GM21515 (cell line): ENCODE measurements at regions not wholly inside any gene's neighbourhood (a gene's known extent, or its start where the extent isn't known, plus 50 kb on each side); places are given as distances from the start of the nearest gene placed in this dataset.
"Not testable (repeated sequence)": the region's sequence is repeated elsewhere in the genome, so short reads cannot be mapped to it uniquely, and the experiment has no call there.

ENCODE experiments used
- ATAC-seq: cut with Tn5 transposase; IDR thresholded peaks from one replicate; pipeline ENCODE4 v1.9.1; 2021; ENCODE audit not compliant: unreplicated experiment

DNA sequence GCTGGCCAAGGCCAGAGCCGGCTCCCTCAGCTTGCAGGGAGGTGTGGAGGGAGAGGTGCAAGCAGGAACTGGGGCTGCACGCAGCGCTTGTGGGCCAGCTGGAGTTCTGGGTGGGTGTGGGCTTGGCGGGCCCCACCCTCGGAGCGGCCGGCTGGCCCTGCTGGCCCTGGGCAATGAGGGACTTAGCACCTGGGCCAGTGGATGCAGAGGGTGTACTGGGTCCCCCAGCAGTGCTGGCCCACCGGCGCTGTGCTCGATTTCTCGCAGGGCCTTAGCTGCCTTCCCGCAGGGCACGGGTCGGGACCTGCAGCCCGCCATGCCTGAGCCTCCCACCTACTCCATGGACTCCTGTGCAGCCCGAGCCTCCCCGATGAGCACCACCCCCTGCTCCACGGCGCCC, 115.6 kb upstream of the MARK1 start:
- ATAC-seq = not testable (repeated sequence)

DNA sequence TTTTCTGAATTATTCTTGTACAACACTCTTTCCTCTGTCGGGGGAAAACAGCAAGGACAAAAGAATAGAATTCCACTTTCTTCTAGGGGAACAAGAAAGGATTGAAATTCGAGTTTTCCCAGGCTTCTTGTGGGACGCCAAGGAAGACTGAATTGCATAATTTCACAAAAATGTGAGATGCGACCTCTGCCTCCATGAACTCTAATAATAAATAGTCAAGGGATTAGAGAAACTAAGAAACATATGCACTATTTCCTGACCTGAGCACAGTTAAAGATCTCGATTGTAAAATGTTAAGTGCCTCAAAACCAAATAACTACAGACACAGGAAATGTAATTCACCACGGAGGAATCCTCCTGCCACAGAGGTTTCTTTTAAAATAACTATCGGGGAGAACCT, 117.3 kb upstream of the MARK1 start:
- no peak for ATAC-seq

DNA sequence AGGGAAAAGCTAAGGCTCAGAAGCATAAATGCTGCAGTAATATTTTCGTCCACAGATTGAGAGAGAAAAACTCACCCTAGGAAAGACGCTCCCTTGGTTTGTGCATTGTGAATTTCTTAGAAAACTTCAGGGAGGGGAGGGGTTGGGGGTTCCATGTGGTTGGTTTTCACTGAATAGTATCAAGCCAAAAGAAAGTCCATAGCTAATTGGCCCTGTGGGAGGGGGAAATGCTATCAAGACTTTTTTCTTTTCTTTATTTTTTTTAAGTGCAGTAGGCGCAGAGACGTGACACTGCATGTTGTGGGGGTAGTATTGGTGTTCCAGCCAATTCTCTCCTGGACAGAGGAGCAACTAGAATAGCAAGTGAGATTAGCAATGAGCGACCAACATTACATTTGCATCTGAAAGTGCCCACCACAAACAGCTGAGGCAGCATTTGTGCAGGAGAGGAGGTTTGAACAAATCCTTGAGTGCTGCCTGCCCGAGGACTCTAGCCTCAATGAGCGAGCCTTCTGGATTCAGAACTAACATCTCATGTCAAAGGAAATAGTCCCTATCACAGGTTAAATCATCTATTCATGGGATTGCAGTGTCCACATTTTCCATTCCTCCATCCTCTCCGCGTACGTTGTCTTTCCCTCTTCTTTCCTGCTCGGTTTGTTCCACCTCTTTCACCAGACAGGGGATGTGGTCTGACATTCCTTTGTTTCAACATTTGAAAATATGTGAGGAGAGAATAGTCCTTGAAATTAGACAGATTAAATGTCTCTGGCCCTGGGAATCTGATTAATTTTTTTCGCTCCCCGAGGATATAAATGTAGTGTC, 118.0 kb upstream of the MARK1 start:
- ATAC-seq = no peak

DNA sequence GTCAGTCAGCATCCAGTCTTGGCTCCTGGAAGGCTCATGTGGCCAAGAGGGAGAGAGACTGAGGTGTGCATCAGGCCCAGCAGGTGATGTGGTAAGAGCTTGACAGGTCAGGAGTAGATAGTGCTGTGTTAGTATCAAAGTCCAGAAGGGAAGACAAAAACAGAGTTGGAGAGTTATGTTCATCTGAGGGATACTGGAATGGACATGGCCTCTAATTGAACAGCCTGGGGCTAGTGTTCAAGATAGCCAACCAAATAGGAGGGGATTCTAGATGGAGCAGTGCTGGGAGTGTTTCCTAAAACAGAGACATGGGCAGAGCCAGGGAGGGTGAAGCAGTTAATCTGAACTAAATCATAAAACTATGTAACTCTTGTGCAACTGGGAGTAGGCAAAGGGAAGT, 120.7 kb upstream of the MARK1 start:
- ATAC-seq = no peak

DNA sequence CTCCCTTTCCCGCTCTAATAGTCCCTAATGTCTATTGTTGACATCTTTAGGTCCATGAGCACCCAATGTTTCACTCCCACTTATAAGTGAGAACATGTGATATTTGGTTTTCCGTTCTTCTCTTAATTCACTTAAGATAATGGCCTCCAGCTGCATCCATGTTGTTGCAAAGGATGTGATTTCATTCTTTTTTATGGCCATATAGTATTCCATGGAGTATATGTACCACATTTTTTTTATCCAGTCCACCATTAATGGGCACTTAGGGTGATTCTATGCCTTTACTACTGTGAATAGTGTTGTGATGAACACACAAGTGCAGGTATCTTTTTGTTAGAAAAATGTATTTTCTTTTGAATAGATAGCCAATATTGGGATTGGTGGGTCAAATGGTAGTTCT, 126.0 kb upstream of the RAB3GAP2 start:
- ATAC-seq = no peak

DNA sequence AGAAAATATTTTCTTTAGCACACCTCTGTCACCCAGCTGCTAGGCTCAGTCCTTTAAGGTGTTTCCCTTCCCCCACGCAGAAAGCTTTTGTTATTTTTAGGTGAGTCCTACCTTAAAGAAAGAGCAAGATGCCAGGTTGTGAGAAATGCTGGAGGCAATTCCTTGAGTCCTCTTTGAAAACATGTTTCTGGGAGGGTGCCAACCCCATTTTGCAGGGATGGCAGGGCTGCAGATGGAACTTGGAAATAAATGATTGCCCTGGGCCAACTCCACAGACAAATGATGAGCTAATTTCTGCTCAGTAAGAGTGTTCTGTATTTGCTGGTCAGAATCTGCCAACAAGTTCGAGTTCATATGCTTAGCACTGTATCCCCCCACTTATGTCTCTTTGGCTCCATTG, 119.2 kb upstream of the RAB3GAP2 start:
- no peak for ATAC-seq

DNA sequence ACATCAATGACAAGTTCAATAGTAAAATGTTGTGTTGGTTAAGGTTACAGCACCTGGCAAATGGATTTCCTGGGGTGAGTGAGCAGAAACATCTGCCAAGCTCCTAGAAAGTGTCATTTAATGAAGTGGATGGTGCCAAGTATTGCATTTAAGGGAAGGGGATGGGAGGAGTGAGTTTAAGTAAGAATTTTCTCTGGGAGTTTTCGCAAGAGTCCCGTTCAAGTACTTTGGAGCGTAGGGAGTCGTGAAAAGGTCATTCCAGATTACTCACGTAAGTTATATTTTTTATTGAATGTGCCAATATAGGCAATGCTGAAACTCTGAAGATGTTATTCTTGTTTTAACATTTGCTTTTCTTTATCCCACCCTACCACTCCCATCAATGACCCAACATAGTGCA, 117.4 kb upstream of the RAB3GAP2 start:
- no peak for ATAC-seq

DNA sequence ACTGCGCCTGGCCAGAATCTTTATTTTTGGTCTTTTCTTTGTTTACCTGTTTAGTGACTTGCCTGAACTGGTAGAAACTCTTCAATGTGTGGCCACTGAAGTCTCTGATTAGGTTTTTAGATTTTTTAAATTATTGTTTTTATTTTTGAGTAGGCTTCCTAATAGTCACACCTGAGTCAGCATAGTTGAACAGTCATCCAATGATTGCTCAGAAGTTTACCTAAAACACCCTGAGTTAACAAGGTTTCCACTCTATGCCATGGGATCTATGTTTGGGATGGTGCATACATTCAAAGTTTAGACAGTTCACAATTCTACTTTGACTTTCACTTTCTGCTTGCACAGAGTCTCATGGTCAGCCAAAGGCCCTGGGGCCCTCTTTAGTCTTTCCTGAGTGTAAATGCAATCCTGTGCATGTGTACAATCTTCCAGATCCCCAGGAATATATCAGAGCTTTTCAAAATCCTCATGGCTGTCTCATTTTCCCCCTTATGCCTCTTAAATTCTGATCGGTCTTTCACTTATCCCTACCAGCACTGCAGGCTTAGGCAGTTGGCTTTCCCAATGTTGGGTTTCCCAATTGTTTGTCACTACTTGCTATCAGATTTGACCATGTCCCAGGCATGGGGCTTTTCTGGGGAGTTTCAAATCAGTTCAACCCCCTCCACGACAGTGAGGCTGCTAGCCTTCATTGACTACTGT, 114.4 kb upstream of the RAB3GAP2 start:
- ATAC-seq = no peak

DNA sequence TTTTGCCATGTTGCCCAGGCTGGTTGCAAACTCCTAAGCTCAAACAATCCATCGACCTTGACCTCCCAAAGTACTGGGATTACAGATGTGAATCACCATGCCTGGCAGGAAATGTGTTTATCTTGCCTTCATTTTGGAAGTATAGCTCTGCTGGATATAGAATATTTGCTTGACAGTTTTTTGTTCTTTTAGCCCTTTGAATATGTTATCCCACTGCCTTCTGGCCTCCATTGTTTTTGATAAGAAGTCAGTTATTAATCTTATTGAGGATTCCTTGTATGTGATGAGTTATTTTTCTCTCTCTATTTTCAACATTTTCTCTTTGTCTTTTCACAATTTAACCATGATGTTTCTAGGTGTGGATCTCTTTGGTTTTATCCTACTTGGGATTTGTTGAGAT, 112.9 kb upstream of the RAB3GAP2 start:
- no peak for ATAC-seq

DNA sequence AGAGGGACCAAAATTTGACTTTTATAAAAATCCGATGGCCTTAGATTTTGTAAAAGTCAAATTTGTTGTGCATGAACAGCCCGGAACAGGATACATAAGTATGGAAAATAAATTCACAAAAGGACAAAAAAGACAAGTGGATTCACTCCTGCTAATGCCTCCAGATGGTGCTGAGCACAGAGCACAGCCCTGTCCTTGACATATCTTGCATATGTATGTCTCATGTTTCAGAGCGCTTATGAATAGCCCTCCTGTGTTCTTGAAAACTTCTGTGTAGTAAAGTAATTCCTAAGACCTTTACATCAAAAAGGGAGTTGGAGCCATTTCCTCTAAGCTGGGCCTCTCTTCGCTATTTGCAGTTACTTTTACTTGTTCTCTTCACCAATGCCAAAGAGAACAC, 110.7 kb upstream of the RAB3GAP2 start:
- no peak for ATAC-seq

DNA sequence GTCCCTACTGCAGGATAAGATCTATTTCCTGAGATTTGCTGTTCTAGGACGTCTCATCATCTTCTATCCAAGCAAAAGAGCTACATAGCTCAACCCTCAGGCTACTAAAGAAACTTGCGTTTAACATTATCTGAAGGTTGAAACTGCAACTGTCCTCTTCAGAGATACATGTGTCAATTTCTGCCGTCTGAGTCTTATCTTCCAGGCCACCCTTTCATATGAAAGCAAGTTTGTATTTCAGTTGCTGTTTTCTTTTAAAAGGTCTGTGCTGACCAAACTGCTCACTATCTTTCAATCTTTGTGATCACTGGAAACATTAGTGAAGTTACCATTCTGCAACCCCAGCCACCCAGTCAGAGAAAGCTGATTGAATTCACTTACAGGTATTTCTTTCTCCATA, 108.6 kb upstream of the RAB3GAP2 start:
- ATAC-seq = peak; percentile 62

DNA sequence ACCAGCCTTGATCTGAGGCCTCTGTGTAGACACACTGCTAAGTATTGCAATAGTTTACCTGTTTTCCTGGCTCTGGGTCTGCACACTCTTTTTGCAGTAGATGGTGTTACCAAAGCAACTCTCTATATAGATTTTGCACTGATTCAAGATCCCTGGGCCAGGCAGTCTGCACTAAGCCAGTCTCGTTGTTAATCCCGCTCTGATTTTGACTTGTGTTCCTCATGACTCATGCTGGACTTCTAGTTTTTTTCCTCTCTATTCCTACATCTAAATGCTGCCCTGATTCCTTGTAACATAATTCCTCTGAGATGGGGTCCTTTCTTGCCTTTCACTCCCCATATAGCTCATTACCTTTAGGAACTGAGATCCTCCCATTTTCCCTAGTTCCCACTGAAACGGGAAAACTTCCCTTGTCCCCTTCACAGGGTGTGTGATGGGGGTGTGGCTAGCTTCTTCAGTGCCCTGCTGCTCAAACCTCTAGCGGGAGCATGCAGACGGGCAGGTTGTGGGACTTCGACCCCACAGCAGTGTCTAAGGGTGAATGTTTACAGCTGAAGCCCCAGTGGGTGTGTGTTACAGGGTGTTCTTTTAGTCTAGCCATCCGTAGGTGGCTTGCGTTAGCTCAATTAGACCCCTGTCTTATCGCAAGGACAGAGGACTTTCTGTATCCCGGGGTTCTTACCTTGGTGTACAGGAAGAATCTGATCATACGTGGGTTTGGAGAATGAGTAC, 106.5 kb upstream of the RAB3GAP2 start:
- ATAC-seq = no peak

DNA sequence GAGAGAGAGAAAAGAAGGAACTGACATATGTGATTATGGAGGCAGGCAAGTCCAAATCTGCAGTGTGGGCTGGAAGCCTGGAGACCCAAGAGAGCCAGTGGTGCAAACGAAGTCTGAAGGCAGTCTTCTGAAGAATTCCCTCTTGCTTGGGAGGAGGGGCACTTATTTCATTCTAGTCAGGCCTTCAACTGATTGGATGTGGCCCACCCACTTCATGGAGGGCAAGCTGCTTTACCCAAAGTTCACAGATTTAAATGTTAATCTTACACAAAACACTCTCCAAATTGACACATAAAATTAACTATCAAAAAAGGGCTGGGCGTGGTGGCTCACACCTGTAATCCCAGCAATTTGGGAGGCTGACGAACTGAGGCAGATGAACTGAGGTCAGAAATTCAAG, 103.5 kb upstream of the RAB3GAP2 start:
- no peak for ATAC-seq

DNA sequence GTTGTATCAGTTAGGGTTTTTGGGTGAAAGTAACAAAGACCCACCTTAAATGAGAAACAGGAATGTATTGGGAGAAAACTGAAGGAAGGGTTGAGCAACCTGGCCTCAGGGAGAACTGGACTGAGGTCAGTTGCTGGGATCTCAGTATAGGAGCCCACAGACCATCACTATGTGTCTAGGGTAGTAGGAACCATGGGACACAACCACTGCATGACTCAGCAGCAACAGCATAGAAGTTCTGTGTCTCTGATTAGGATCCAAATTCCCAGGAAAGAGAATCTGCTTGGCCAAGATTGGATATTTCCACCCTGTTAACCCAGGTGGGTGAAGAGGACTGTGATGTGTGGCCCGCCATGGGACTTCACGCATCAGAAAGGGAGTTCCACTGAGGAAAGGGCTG, 102.2 kb upstream of the RAB3GAP2 start:
- ATAC-seq = no peak

DNA sequence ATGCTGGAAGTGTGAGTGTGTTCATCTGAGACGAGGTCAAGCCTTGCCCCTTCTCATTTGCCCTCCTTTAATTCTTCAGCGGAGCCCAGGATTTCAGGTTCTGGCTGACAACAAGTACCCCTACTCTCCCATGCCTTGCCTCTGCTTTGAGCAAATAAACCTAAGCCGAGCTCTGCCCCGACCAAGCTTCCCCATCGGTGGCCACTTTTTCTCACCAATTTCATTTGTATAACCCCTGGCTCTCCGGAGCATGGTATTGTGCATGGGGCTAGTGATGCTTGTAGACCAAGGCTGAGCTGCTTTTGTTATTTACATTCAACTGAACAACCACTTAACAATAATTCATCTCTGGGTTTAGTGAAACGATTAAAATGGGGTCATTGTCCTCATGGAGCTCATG, 100.2 kb upstream of the RAB3GAP2 start:
- no peak for ATAC-seq

DNA sequence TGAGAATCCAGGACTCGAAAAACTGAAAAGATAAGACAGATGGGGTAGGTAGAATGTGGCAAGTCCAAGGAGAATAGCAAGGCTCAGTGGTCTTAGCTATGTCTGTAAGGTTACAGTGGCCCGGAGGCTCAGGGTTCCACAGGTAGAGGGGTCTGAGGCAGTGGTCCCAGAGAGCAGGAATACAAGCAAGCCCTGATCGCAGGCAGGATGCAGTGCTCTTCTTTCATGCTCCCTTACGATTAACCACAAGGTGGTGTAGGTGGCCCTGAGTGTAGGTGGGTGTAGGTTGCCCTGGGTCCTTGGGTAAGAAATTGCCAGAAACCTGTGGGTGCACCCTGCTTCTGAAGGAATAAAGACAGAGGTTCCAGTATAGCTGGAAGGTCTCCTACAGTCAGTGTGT, 99.1 kb upstream of the RAB3GAP2 start:
- no peak for ATAC-seq

DNA sequence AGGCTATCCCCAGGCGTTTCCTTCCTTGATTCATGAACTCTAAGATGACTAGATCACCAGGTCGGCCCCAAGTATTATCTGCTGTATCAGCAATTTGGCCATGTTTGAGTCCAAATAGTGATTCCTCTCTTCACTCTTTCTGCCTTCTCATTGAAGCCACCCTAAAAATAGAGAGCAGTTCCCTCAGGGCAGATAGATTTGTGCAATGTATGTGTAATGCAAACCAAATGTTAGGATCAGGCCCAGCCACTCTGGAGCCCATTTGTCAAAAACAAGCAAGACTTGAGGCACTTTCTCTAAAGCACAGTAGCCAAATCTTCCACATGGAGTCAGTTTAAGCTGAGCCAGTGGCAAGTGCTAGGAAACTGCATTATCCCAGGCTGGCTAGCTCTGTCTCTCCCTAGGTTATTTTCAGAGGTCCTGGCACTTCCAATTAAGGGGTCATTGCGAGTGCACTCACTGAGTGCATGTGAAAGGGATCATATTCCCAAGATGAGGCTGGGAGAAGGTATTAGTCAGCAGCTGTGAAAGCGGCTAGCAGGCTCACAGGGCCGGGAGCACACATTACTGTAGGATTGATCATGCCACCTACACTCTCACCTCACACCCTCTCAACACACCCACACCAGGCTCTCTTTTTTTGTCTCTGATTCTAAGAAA, 97.9 kb upstream of the RAB3GAP2 start:
- ATAC-seq = no peak

DNA sequence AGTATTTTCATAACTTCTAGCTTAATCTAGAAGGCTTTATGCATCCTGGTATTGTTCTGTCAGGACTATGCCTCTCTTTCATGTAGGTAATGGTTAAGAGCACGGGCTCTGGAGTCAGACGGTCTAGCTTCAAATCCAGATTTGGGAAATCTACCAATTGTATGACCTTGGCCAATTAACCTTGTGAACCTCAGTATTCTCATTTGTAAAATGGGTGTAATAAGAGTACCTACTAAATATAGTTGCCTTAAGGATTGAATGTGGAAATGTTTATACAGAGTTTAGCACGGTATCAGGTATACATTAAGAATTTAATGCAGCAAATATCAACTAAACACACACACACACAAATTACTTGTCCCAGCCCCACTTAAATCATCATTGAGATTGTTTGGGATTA, 97.3 kb upstream of the RAB3GAP2 start:
- no peak for ATAC-seq

DNA sequence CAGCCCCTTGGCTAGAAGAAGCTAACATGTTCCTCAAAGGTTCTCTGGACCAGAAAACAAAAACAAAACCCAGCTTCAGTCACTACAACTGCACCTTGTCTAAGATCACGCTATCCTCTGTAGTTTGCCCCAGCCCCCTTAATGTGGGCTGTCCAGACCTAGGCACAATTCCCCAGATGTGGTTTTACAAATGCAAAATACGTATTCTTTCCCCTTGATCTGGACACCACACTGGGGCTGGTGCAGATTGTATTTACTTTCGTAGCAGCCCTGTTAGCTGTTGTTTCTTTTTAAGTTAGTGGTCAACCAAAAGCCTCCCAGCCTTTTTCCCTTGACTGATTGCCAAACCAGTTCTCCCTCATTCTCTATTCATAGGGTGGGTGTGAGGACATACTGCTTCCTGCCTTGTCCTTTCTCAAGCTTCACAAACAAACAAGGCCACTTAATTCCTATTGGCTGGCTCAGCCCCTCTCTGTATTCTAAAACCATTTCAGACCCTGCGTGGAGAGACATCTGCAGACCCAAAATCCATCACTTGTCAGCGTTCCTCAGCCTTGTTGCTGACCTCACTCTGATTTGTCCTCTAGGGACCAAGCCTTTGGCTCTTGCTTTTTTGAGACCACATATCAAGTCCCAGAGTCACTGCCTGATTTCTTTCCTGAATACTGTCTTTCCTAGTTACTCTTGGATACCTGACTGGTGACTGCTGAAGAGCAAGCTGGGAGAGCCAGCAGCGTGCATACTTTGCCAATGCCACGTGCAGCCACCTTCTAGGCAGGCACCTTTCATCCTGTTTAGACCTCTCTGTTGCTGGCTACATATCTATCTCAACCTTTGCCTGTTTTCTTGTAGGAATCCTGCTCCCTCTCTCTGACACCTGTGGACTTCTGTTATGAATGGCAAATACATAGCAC, 96.4 kb upstream of the RAB3GAP2 start:
- ATAC-seq = no peak

DNA sequence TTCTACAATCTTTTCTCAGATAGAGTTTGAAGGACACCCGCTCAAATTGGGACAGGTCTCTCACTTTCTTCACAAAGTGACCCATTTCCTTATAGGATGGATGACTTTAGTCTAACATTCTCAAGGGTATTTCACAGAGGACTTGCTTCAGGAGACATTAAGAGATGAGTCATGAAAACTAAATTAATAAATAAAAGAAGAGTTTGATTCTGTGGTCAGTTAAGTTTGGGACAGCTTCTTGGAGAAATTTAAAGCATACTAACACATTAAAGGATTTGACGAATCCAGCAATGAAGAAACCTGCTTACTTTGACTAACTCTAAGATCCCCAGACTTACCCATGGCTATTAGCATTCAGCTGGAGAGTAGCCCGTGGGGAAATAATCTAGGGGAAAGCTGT, 95.6 kb upstream of the RAB3GAP2 start:
- no peak for ATAC-seq
